Left hindlimb (tissue), 1 donor: ENCODE measurements at regions not wholly inside any gene's neighbourhood (a gene's known extent, or its start where the extent isn't known, plus 50 kb on each side); places are given as distances from the start of the nearest gene placed in this dataset.

ENCODE experiments used
- DNase-seq: peaks from one replicate; pipeline ENCODE4 v3.0.0-alpha.2; 2018

GRCh38 chr20:21941941-21942805 lies 236.7 kb downstream of the PAX1 start:
- DNase-seq, result no peak

- no peak for DNase-seq
Measured at GRCh38 chr20:21936720-21937380, 231.4 kb downstream of the PAX1 start.

GRCh38 chr20:21936261-21936660 lies 230.8 kb downstream of the PAX1 start:
- DNase-seq, result no peak

GRCh38 chr20:21933526-21933925 lies 228.1 kb downstream of the PAX1 start:
- DNase-seq, result no peak

- no peak for DNase-seq
Measured at GRCh38 chr20:21921251-21921650, 215.8 kb downstream of the PAX1 start.

- DNase-seq, result no peak
Measured at GRCh38 chr20:21920211-21920610, 214.7 kb downstream of the PAX1 start.

GRCh38 chr20:21918398-21918797 lies 212.9 kb downstream of the PAX1 start:
- no peak for DNase-seq

GRCh38 chr20:21902391-21902790 lies 196.9 kb downstream of the PAX1 start:
- no peak for DNase-seq

GRCh38 chr20:21901470-21902275 lies 196.2 kb downstream of the PAX1 start:
- peak; percentile 50 for DNase-seq

- DNase-seq, result no peak
Measured at GRCh38 chr20:21900431-21900830, 195.0 kb downstream of the PAX1 start.

- no peak for DNase-seq
Measured at GRCh38 chr20:21874921-21875320, 169.5 kb downstream of the PAX1 start.

GRCh38 chr20:21874127-21874526 lies 168.7 kb downstream of the PAX1 start:
- DNase-seq, result peak; percentile 42

- DNase-seq, result no peak
Measured at GRCh38 chr20:21873291-21873690, 167.8 kb downstream of the PAX1 start.

GRCh38 chr20:21867811-21868210 lies 162.3 kb downstream of the PAX1 start:
- no peak for DNase-seq

GRCh38 chr20:21867353-21867752 lies 161.9 kb downstream of the PAX1 start:
- no peak for DNase-seq

- peak; percentile 58 for DNase-seq
Measured at GRCh38 chr20:21862956-21863355, 157.5 kb downstream of the PAX1 start.

GRCh38 chr20:21862259-21862946 lies 156.9 kb downstream of the PAX1 start:
- peak; percentile 39 for DNase-seq

GRCh38 chr20:21840991-21841390 lies 135.5 kb downstream of the PAX1 start:
- no peak for DNase-seq

- no peak for DNase-seq
Measured at GRCh38 chr20:21839982-21840381, 134.5 kb downstream of the PAX1 start.

GRCh38 chr20:21836346-21836745 lies 130.9 kb downstream of the PAX1 start:
- no peak for DNase-seq

GRCh38 chr20:21835042-21835441 lies 129.6 kb downstream of the PAX1 start:
- no peak for DNase-seq

- DNase-seq, result peak; percentile 67
Measured at GRCh38 chr20:21832442-21833385, 127.2 kb downstream of the PAX1 start.
